ENCODE measurements at regions not wholly inside any gene's neighbourhood (a gene's known extent, or its start where the extent isn't known, plus 50 kb on each side); places are given as distances from the start of the nearest gene placed in this dataset.

DNA sequence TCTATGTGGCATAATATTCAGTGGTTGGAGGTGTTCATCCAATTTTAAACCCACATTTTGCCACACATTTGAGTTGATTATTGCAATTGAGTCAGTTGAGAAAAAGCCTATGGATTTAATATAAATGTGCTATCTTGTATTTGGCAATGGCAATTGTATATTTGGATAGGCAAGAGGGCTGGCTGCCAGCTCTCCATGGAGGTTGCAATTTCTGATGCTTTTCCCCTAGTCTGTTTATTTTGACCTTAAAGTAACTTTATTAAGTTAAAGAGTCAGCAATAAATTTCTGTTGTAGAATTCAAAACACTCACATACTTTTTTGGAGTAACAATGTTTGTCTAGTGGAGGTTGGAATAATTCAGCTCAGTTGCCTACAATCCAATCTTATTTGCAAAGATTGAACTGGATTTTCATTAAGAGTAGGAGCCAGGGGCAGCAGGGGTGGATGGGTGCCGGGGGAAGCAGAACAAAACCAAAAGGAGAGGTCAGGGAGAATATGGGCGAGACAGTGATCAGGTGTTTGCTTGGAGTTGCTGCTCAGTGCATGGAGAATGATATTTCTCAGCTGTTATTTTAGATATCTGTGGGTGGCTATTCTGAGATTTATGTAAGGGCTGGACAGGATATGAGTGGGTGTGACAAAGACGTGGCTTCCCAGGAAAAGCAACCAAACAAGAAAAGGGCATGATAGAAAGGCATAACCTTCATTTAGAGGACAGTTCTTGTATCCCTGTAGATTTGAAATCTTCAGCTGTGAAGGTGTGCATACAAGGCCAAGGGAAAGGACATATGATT lies 163.0 kb downstream of the HDGFL1 start:
- Histone ChIP-seq H3K9ac (ENCODE audit: low read length) (no peak overlapping the region), H3K9me3 (ENCODE audit: low read length) (peaks cover 3% of the 10 kb centered on the region; the same call in 1 of the 2 replicates), H3K9me2 (ENCODE audit: low read depth, low read length) (no peaks in the 10 kb centered on the region), H3K4me1 (ENCODE audit: insufficient read depth, low read length, severe bottlenecking) (peaks cover 9% of the 10 kb centered on the region), H3F3A (ENCODE audit: insufficient read depth, low read length) (no peaks in the 10 kb centered on the region), H3K4me3 (ENCODE audit: low read depth, low read length, poor library complexity, severe bottlenecking) (no peak overlapping the region), H3K27ac (ENCODE audit: low read depth, low read length, poor library complexity, severe bottlenecking) (no peak overlapping the region), H3K4me2 (ENCODE audit: low read length) (no peak overlapping the region), H3K79me2 (ENCODE audit: insufficient read depth, low read length) (no peaks in the 10 kb centered on the region), H3K27me3 (ENCODE audit: insufficient read depth, low read length) (no peaks in the 10 kb centered on the region), H2AFZ (ENCODE audit: low read length) (no peak overlapping the region), H3K36me3 (ENCODE audit: insufficient read depth, low read length) (no peaks in the 10 kb centered on the region), H4K20me1 (ENCODE audit: insufficient read depth, low read length) (no peaks in the 10 kb centered on the region)
- TF ChIP-seq EZH2 (IDR thresholded peaks at IDR 0.05; ENCODE audit: borderline replicate concordance, low read length) = no peak
- TF ChIP-seq, protein P1, sequence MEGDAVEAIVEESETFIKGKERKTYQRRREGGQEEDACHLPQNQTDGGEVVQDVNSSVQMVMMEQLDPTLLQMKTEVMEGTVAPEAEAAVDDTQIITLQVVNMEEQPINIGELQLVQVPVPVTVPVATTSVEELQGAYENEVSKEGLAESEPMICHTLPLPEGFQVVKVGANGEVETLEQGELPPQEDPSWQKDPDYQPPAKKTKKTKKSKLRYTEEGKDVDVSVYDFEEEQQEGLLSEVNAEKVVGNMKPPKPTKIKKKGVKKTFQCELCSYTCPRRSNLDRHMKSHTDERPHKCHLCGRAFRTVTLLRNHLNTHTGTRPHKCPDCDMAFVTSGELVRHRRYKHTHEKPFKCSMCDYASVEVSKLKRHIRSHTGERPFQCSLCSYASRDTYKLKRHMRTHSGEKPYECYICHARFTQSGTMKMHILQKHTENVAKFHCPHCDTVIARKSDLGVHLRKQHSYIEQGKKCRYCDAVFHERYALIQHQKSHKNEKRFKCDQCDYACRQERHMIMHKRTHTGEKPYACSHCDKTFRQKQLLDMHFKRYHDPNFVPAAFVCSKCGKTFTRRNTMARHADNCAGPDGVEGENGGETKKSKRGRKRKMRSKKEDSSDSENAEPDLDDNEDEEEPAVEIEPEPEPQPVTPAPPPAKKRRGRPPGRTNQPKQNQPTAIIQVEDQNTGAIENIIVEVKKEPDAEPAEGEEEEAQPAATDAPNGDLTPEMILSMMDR (IDR thresholded peaks at IDR 0.05; ENCODE audit: low read length) = no peak

DNA sequence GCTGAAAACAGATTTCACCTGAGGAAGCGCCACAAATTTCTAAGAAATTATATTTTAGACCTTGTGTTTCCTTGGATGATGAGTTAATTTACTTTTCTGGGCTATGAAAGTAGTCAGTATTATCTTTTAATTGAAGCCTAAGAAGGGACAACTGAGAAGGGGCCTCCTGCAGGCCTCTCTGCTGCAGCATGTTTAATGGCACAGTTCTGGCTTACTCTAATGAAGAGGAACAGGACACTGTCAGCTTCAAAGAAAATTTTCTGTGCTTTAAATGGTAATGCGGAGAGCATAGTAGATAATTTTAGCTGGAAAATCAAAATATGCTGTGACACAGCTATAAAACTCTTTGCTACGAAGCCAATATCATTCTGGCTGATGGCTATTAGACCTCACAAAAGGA lies 167.4 kb downstream of the HDGFL1 start:
- peaks cover 3% of the 10 kb centered on the region; the same call in 1 of the 2 replicates for H3K9me3 ChIP-seq (ENCODE audit: low read length)
- H3F3A ChIP-seq (ENCODE audit: insufficient read depth, low read length) = no peaks in the 10 kb centered on the region
- H3K4me1 ChIP-seq (ENCODE audit: insufficient read depth, low read length, severe bottlenecking) = peaks cover 9% of the 10 kb centered on the region
- no peak for TF ChIP-seq EZH2 (IDR thresholded peaks at IDR 0.05; ENCODE audit: borderline replicate concordance, low read length)
- TF ChIP-seq, protein P1 (IDR thresholded peaks at IDR 0.05; ENCODE audit: low read length) = no peak
- H3K27ac ChIP-seq (ENCODE audit: low read depth, low read length, poor library complexity, severe bottlenecking) = no peak overlapping the region
- H3K9ac ChIP-seq (ENCODE audit: low read length) = no peak overlapping the region
- no peak overlapping the region for H3K4me2 ChIP-seq (ENCODE audit: low read length)
- no peaks in the 10 kb centered on the region for H3K27me3 ChIP-seq (ENCODE audit: insufficient read depth, low read length)
- H3K36me3 ChIP-seq (ENCODE audit: insufficient read depth, low read length) = no peaks in the 10 kb centered on the region
- no peaks in the 10 kb centered on the region for H3K79me2 ChIP-seq (ENCODE audit: insufficient read depth, low read length)
- H2AFZ ChIP-seq (ENCODE audit: low read length) = no peak overlapping the region
- no peak overlapping the region for H3K4me3 ChIP-seq (ENCODE audit: low read depth, low read length, poor library complexity, severe bottlenecking)
- no peaks in the 10 kb centered on the region for H3K9me2 ChIP-seq (ENCODE audit: low read depth, low read length)
- H4K20me1 ChIP-seq (ENCODE audit: insufficient read depth, low read length) = no peaks in the 10 kb centered on the region

DNA sequence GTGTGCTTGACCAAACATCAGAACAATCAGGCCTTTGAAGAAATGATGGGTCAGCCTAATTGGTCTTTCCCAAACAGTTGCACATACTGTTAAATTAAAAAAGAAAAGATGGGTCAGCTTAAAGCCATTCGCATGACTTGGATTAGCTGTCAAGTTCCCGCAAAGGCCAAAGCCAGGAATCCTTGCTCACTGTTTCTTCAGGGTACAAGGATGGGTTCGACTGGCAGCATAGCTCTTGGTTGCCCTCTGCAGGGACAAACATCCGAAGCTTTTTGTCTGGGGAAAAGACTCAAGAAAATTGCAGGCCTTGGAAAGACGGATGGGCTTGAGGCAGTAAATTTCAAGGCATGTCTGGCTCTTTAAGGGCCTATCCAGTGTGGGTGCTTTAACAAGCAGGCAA lies 168.0 kb downstream of the HDGFL1 start:
- Histone ChIP-seq H4K20me1 (ENCODE audit: insufficient read depth, low read length) (no peaks in the 10 kb centered on the region), H3K9ac (ENCODE audit: low read length) (no peak overlapping the region), H3K4me2 (ENCODE audit: low read length) (no peak overlapping the region), H3K27ac (ENCODE audit: low read depth, low read length, poor library complexity, severe bottlenecking) (no peak overlapping the region), H3K4me1 (ENCODE audit: insufficient read depth, low read length, severe bottlenecking) (peaks cover 9% of the 10 kb centered on the region), H3K36me3 (ENCODE audit: insufficient read depth, low read length) (no peaks in the 10 kb centered on the region), H3F3A (ENCODE audit: insufficient read depth, low read length) (no peaks in the 10 kb centered on the region), H3K4me3 (ENCODE audit: low read depth, low read length, poor library complexity, severe bottlenecking) (no peak overlapping the region), H3K27me3 (ENCODE audit: insufficient read depth, low read length) (no peaks in the 10 kb centered on the region), H3K79me2 (ENCODE audit: insufficient read depth, low read length) (no peaks in the 10 kb centered on the region), H3K9me2 (ENCODE audit: low read depth, low read length) (no peaks in the 10 kb centered on the region), H2AFZ (ENCODE audit: low read length) (no peak overlapping the region), H3K9me3 (ENCODE audit: low read length) (peaks cover 3% of the 10 kb centered on the region; the same call in 1 of the 2 replicates)
- TF ChIP-seq EZH2 (IDR thresholded peaks at IDR 0.05; ENCODE audit: borderline replicate concordance, low read length) = no peak
- TF ChIP-seq, protein P1 (IDR thresholded peaks at IDR 0.05; ENCODE audit: low read length) = peak; percentile 67

Data from OCI-LY1 (cell line).